Activated CD4-positive, alpha-beta T cell treated with anti-CD3 and anti-CD28 coated beads, Interleukin-2, amount 10 ng/mL, durations not matched to agents 7 days and 5 days (primary cell): ENCODE measurements at regions not wholly inside any gene's neighbourhood (a gene's known extent, or its start where the extent isn't known, plus 50 kb on each side); places are given as distances from the start of the nearest gene placed in this dataset.
A peak's percentile ranks its signal among the peaks of the same experiment; 100 is the strongest.

ENCODE experiments used
- CTCF ChIA-PET: fragments of 350-600 bp; sonication (Branson Sonifier 250); formaldehyde crosslinking; loops from one replicate; lab custom pipeline; 2021; ENCODE audit warnings: antibody characterized with exemption; lab: Charles Lee
- POLR2A ChIA-PET: fragments of 350-600 bp; sonication (Branson Sonifier 250); formaldehyde crosslinking; loops from one replicate; lab custom pipeline; 2021; ENCODE audit warnings: antibody characterized with exemption; lab: Charles Lee
- DNase-seq: peaks from one replicate; pipeline ENCODE4 v3.0.0-alpha.2; 2020
- H3K27ac Mint-ChIP-seq: one replicate; pipeline ENCODE4 v1.8.0; 2021; ENCODE audit warnings: mild to moderate bottlenecking, moderate library complexity, mixed read lengths
- H3K27me3 Mint-ChIP-seq: one replicate; pipeline ENCODE4 v1.8.0; 2021; ENCODE audit warnings: mixed read lengths
- H3K36me3 Mint-ChIP-seq: one replicate; pipeline ENCODE4 v1.8.0; 2021; ENCODE audit warnings: low read depth, mixed read lengths
- H3K4me1 Mint-ChIP-seq: one replicate; pipeline ENCODE4 v1.8.0; 2021; ENCODE audit warnings: mixed read lengths
- H3K4me3 Mint-ChIP-seq: one replicate; pipeline ENCODE4 v1.8.0; 2021; ENCODE audit warnings: mild to moderate bottlenecking, moderate library complexity, mixed read lengths
- H3K9me3 Mint-ChIP-seq: one replicate; pipeline ENCODE4 v1.8.0; 2021; ENCODE audit warnings: mixed read lengths

DNA sequence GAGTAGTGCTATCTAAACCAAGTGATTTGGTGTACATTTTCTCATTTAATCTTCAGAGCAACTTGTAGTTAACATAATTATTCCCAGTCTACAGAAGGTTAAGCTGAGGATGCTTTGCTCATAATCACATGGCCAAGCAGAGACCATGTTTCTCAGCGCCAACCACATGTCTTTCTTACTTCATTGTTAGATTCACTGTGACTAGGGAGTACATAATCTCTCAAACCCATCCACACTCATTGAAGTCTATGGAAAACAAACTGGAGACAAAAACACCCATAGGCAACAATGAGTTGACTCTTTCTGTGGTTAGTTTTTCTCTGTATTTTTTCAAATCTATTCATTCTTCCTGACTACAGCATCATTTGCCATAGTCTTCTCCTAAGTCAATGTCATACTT is 281.7 kb upstream of the PTGER4 start:
- H3K27ac Mint-ChIP-seq, result no peak overlapping the region

DNA sequence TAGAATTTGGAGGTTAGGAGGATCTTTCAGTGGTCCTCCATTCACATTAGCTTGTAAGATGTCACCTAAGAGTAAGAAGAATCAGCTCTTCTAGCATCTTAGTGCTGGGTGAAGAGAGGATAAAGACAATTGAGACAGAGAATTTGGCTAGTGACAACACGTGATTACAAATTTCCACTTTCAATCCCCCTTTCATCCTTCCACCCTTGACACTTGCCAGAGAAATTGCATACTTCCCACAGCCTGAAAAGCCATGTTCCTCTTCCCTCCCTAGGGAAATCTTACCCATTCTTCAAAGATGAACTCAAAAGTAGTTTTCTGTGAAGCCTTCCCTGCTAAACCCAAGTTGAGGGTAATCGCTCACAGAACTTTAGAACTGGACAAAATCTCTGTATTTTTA is 282.6 kb upstream of the PTGER4 start:
- CTCF ChIA-PET, result interaction anchor here (0.6 kb wide), 1 partner anchor 10 kb away, joined by 3 read pairs; no protein-coding TSS in a partner anchor
- Mint-ChIP-seq H3K27me3 (no peaks in the 10 kb centered on the region), H3K9me3 (peaks cover 5% of the 10 kb centered on the region), H3K4me3 (no peak overlapping the region), H3K4me1 (peaks cover 23% of the 10 kb centered on the region), H3K36me3 (no peaks in the 10 kb centered on the region), H3K27ac (no peak overlapping the region)
- DNase-seq, result no peak
- POLR2A ChIA-PET, result no interaction called here

More for the DNA sequence above, 281.7 kb upstream of the PTGER4 start:
- H3K27me3 Mint-ChIP-seq, result no peaks in the 10 kb centered on the region
- H3K4me1 Mint-ChIP-seq, result peaks cover 30% of the 10 kb centered on the region
- ChIA-PET CTCF (no interaction called here), POLR2A (no interaction called here)
- DNase-seq, result no peak
- H3K4me3 Mint-ChIP-seq, result no peak overlapping the region
- H3K36me3 Mint-ChIP-seq, result peaks cover 1% of the 10 kb centered on the region
- H3K9me3 Mint-ChIP-seq, result peaks cover 6% of the 10 kb centered on the region

DNA sequence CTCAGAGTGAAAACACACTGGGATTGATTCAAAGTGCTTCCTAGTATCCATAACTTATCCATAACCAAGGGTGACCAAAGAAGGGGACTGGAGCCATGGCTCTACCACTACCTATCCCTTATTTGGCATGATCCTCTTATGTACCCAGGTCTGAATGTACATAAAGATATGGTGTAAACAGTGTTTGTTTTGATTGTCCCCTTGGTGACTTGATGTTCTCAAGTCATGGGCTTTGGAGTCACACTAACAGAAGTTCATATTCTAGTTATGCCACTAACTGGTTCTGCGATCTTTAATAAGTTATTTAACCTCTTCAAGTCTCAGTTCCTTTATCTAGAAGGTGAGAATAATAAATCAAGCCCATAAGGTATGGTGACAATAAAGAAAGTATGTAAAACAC is 283.4 kb upstream of the PTGER4 start:
- ChIA-PET POLR2A (no interaction called here), CTCF (no interaction called here)
- Mint-ChIP-seq H3K4me3 (no peak overlapping the region), H3K9me3 (peaks cover 5% of the 10 kb centered on the region), H3K27me3 (no peaks in the 10 kb centered on the region), H3K36me3 (no peaks in the 10 kb centered on the region), H3K27ac (no peak overlapping the region), H3K4me1 (peaks cover 16% of the 10 kb centered on the region)
- DNase-seq, result no peak

DNA sequence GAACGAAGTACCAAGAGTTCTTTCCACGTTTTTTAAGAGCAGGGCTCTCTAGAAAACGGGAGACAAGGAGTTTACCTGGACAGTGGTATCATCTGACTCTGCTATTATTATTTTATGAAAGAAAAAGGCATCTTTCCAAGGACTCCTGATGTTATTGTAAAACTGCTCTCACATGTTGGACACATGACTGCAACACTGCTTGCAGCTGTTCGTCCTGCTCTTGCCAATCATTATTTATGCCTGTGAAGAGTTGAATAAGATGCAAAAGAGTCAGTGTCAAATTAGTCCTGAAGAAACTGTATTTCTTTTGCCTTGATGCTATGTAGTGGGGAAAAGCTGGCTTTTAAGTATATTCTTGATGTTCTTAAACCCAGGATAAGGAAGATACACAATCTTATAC is 284.5 kb upstream of the PTGER4 start:
- Mint-ChIP-seq H3K9me3 (peaks cover 5% of the 10 kb centered on the region), H3K36me3 (no peaks in the 10 kb centered on the region), H3K27me3 (no peaks in the 10 kb centered on the region), H3K4me3 (no peak overlapping the region), H3K4me1 (peaks cover 15% of the 10 kb centered on the region), H3K27ac (no peak overlapping the region)
- DNase-seq, result no peak
- POLR2A ChIA-PET, result no interaction called here
- CTCF ChIA-PET, result no interaction called here

DNA sequence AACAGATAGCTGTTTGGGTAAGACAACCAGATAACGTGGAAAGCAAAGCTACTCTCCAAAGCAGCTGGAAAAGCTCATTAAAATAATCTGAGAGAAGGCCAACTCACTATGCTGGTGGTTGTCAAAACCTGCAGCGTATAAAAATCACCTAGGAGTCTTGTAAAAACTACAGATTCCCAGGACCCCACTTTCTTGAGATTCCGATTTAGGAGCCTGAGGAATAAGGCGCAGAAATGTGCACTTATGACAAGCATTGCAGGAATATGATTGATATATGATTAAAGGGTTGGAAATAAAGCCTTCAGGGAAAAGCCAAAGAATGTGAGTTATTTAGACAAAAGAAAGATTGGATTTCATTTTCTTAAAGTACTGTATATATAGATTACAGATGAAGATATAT is 285.0 kb upstream of the PTGER4 start:
- Mint-ChIP-seq H3K4me1 (peaks cover 21% of the 10 kb centered on the region), H3K27ac (no peak overlapping the region), H3K27me3 (no peaks in the 10 kb centered on the region), H3K9me3 (peaks cover 5% of the 10 kb centered on the region), H3K4me3 (no peak overlapping the region), H3K36me3 (no peaks in the 10 kb centered on the region)
- ChIA-PET POLR2A (no interaction called here), CTCF (no interaction called here)
- DNase-seq, result no peak

DNA sequence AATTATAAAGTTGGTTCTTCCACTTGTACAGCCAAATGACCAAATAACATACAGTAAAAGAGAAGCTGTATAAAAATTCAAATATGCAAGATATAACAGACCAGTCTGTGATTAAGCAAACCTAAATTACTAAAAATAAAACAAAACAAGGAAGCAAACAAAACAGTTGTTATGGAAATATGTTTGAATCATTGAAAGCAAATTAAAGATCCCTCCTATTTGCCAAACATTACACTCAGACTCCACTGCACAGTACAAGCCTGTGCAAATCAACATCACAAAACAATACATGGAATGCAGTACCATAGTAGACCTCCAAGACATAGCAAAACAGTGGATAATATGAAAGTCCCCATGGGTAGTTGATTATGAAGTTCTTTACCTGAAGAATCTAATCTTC is 288.1 kb upstream of the PTGER4 start:
- Mint-ChIP-seq H3K4me1 (peaks cover 36% of the 10 kb centered on the region), H3K27ac (no peak overlapping the region), H3K9me3 (no peaks in the 10 kb centered on the region), H3K4me3 (no peak overlapping the region), H3K27me3 (no peaks in the 10 kb centered on the region), H3K36me3 (peaks cover 5% of the 10 kb centered on the region)
- CTCF ChIA-PET, result interaction anchor here (1.3 to 1.5 kb wide), 2 partner anchors 10 to 289 kb away, joined by 4 to 8 read pairs; no protein-coding TSS in a partner anchor
- DNase-seq, result no peak
- POLR2A ChIA-PET, result no interaction called here

DNA sequence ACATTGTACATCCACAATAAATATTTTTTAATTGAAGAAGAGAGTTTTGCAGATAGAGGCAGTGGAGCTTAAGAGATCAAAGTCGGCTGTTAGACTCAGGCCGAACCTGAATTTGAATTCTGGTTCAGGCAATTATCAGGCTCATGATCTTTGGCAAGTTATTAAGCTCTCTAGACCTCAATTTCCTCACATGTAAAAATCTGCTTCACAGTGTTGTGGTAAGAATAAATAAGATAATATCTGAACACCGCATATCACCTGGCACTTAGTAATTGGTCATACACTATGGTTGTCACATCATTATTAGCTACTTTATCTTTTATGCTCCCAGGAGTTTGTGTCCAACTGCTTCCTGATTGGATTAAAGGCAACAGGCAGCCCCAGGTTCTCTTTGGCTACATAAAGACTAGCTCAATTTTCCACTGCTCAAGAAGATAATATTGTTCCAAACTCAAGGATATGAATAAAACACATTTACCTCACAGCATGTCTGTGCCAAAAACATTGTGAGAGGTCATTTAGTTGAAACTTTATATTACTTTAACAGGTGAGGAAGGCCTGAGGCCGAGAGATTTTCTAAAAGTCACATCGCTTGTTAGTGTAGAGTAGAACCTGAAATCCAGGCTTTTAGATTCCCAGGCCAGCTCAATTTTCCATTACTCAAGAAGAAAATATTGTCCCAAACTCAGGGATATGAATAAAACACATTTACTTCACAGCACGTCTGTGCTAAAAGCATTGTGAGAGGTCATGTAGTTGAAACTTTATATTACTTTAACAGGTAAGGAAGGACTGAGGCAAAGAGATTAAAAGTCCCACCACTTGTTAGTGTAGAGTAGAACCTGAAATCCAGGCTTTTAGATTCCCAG is 289.2 kb upstream of the PTGER4 start:
- CTCF ChIA-PET, result interaction anchor here (0.5 to 1.5 kb wide), 5 partner anchors 13 to 290 kb away, joined by 3 to 6 read pairs (median 3); partner anchors contain the start of gene PTGER4
- POLR2A ChIA-PET, result no interaction called here
- Mint-ChIP-seq H3K27ac (no peak overlapping the region), H3K4me3 (no peak overlapping the region), H3K36me3 (peaks cover 5% of the 10 kb centered on the region), H3K9me3 (no peaks in the 10 kb centered on the region), H3K27me3 (no peaks in the 10 kb centered on the region), H3K4me1 (peaks cover 46% of the 10 kb centered on the region)
- DNase-seq, result no peak

DNA sequence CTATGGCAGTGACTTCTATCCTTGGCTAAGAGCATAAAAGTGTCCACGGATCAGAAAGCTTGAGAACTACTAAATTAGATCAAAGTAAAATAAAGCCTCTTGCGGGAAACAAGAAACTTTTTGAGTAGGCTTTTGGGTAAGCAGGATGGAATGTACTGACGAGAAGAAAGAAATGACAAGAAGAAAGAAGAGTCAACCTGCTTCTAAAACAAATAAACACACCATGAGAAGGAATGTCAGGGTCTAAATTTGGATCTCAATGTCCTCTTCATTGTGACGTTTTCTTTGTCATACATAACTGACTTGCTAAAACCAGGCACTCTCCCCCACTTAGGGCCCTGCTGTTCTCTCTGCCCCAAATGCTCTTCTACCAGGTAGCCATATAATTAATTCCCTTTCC is 290.1 kb upstream of the PTGER4 start:
- Mint-ChIP-seq H3K4me3 (no peak overlapping the region), H3K27me3 (no peaks in the 10 kb centered on the region), H3K27ac (no peak overlapping the region), H3K9me3 (no peaks in the 10 kb centered on the region), H3K36me3 (peaks cover 5% of the 10 kb centered on the region), H3K4me1 (peaks cover 55% of the 10 kb centered on the region)
- no peak for DNase-seq
- POLR2A ChIA-PET, result no interaction called here
- CTCF ChIA-PET, result interaction anchor here (0.5 to 1.5 kb wide), 5 partner anchors 11 to 296 kb away, joined by 3 to 6 read pairs (median 3); partner anchors contain the start of gene PTGER4

DNA sequence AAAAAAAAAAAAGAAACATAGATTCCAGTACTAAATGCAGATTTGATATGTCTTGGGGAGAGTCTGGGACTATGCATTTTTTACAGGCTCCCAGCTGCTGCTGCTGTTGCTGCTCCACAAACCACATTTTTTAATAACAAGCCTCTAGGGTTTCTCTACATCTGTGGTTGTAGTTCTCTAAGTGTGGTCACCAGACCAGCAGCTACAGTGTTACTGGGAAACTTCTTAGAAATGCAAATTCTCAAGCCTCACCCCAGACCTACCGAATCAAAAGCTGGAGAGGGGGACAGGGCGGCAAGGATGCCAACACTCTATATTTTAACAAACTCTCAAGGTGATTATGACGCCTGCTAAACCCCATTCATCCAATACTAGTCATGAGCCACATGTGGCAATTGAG is 293.4 kb upstream of the PTGER4 start:
- peaks cover 8% of the 10 kb centered on the region for H3K36me3 Mint-ChIP-seq
- DNase-seq, result peak; percentile 36
- no peaks in the 10 kb centered on the region for H3K27me3 Mint-ChIP-seq
- ChIA-PET POLR2A (interaction anchor here (0.6 kb wide), 1 partner anchor 24 kb away, joined by 3 read pairs; no protein-coding TSS in a partner anchor), CTCF (interaction anchor here (0.6 to 1.0 kb wide), 4 partner anchors 10 to 327 kb away, joined by 3 to 4 read pairs (median 3); no protein-coding TSS in a partner anchor)
- no peak overlapping the region for H3K4me3 Mint-ChIP-seq
- H3K27ac Mint-ChIP-seq, result peak overlapping the region; percentile 71
- peaks cover 85% of the 10 kb centered on the region for H3K4me1 Mint-ChIP-seq
- H3K9me3 Mint-ChIP-seq, result peaks cover under 1% of the 10 kb centered on the region

DNA sequence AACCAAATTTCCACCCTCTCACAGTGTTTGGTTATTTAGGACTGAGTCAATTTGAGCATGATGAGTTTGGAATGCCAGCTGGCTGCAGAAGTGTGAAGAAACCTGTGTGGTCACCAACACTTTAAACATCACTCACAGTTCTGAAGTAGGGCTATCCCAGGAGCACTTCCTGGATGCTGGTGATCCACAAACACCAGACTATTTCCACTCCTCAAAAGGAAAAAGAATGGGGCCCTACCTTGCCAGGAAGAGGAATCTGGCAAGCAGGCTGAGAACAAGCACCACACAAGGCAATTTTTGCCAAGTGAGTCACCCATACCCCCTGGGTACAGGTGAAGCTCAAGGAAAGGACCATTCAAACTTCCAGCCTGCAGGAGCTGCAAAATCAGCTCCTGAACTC is 294.2 kb upstream of the PTGER4 start:
- ChIA-PET CTCF (interaction anchor here (0.7 to 1.0 kb wide), 2 partner anchors 9 to 298 kb away, joined by 3 to 5 read pairs; no protein-coding TSS in a partner anchor), POLR2A (interaction anchor here (0.5 kb wide), 1 partner anchor 19 kb away, joined by 3 read pairs; no protein-coding TSS in a partner anchor)
- Mint-ChIP-seq H3K4me3 (no peak overlapping the region), H3K4me1 (peaks cover 85% of the 10 kb centered on the region), H3K27ac (peak overlapping the region; percentile 61), H3K27me3 (no peaks in the 10 kb centered on the region), H3K36me3 (peaks cover 11% of the 10 kb centered on the region), H3K9me3 (peaks cover 6% of the 10 kb centered on the region)
- DNase-seq, result no peak

DNA sequence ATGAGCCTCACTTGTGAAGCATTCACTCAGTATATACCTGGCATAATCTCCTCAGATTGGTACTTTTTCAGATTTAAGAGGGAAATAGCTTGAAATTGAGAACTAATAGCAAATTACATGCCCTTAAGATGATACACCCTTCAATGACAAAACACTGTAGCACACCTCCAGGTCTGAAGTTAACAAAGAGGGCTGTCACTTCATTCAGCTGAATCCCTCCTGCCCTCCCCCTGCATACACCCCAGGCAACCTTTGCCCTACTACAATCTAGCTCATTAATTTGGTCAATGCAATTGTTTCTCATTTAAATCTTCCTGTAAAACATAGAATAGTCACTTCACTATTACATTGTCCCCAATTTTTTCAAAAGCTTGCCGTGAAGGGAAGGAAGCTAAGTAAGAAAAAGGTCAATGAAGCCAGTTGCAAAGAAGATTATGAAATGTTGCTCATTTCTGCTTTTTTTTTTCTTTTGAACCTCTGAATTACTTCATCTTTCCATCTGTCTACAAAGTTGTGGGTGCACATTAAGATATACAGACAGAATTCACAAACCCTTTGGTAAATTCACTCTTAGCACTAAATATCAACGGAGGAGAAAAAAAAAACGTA is 294.8 kb upstream of the PTGER4 start:
- CTCF ChIA-PET, result interaction anchor here (0.6 to 1.0 kb wide), 4 partner anchors 11 to 304 kb away, joined by 3 to 5 read pairs (median 3); no protein-coding TSS in a partner anchor
- POLR2A ChIA-PET, result interaction anchor here (0.5 kb wide), 1 partner anchor 20 kb away, joined by 3 read pairs; no protein-coding TSS in a partner anchor
- H3K4me3 Mint-ChIP-seq, result no peak overlapping the region
- H3K27me3 Mint-ChIP-seq, result no peaks in the 10 kb centered on the region
- peaks cover 79% of the 10 kb centered on the region for H3K4me1 Mint-ChIP-seq
- peaks cover 12% of the 10 kb centered on the region for H3K9me3 Mint-ChIP-seq
- H3K36me3 Mint-ChIP-seq, result peaks cover 15% of the 10 kb centered on the region
- H3K27ac Mint-ChIP-seq, result peak overlapping the region; percentile 92
- no peak for DNase-seq

DNA sequence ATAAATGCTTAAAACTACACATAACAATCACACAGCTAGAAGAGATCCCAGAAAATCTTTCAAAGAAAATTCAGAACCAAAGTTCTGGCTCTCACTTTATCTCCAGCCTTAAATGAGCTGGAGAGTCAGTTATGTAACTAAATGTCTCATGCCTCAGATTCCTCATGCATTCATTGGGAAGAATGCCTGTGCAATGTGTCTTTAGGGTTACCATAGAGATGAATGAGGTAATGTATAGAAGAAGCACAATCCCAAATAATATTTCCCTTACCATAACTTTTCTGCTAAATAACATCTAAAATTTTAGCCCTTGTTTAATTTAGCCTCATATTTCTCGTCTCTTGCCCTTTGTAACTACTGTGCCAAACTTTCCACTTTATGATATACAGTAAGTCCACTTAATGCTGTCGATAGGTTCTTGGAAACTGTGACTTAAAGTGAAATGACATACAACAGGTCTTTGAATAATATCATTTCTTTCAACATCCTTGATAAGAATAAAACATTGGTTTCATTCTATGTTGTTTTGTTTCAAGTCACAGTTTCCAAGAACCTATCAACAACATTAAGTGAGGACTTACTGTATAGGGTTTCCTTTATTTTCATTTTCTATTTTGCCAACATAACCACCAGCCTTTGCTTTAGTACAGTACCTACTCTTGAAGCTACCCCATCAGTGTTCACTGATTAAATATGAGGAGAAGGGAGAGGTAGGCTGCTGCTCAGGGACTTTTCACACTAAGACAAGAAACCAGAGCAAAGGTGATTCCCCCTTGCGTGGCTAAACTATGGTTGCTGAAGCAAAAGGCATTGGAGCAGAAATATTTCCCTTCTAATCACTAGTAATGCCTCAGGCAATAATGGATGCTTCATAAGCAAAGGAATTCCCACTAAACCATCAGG is 295.7 kb upstream of the PTGER4 start:
- ChIA-PET POLR2A (no interaction called here), CTCF (interaction anchor here (0.8 to 1.0 kb wide), 2 partner anchors 10 to 299 kb away, joined by 3 to 5 read pairs; no protein-coding TSS in a partner anchor)
- Mint-ChIP-seq H3K9me3 (peaks cover 19% of the 10 kb centered on the region), H3K36me3 (peaks cover 23% of the 10 kb centered on the region), H3K4me1 (peaks cover 76% of the 10 kb centered on the region), H3K27ac (peak overlapping the region; percentile 92), H3K4me3 (peak overlapping the region; percentile 66), H3K27me3 (no peaks in the 10 kb centered on the region)
- no peak for DNase-seq
